Neuron (in vitro differentiated cells): ENCODE measurements at regions not wholly inside any gene's neighbourhood (a gene's known extent, or its start where the extent isn't known, plus 50 kb on each side); places are given as distances from the start of the nearest gene placed in this dataset.

Source experiments
- H2AFZ ChIP-seq: one replicate; pipeline ENCODE4 v1.6.1; 2013; ENCODE audit warnings: low read depth, mild to moderate bottlenecking, inconsistent platforms, low read length, moderate library complexity
- H3K27me3 ChIP-seq: one replicate; pipeline ENCODE4 v1.6.1; 2013; ENCODE audit warnings: low read length; ENCODE audit not compliant: insufficient read depth
- H3K36me3 ChIP-seq: one replicate; pipeline ENCODE4 v1.6.1; 2013; ENCODE audit warnings: low read length; ENCODE audit not compliant: insufficient read depth
- H3K4me1 ChIP-seq: one replicate; pipeline ENCODE4 v1.6.1; 2013; ENCODE audit warnings: low read length; ENCODE audit not compliant: insufficient read depth
- H3K4me3 ChIP-seq: 2 replicates; pipeline ENCODE4 v1.5.1; 2013; ENCODE audit warnings: mild to moderate bottlenecking, low read length, moderate library complexity
- H3K9me3 ChIP-seq: one replicate; pipeline ENCODE4 v1.6.1; 2013; ENCODE audit warnings: low read length

DNA sequence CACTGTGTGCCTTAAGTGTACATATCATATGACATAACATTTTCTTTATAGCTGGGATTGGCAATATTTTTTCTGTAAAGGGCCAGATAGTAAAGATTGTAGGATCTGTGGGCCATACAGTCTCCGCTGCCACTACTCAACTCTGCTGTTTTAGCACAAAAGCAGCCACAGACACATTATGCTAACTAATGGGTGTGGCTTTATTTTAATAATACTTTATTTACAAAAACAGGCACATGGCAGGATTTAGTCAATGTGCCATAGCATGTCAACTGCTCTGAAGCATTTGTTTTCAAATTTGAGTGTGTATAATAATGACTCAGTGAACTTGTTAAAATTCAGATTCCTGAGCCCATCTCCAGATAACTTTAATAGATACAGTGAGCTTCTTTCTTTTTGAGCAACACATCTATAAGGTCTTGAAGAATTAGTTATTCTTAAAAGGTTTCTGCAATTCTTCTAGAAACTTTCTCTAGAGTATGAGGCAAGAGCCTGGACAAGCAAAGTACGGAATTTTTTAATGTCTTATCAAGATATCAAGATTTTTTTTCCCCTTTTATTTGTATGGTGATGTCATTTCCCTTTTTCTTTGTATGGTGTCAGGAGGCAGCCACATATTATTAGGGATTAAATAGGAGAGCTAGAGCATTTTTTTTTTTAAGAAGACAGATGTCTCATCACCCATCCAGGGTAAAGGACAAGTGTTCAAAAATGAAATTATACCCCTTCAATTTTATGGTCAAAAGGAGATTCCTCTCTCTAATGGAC lies 518.3 kb downstream of the DHX35 start:
- Histone ChIP-seq H3K4me3 (no peak overlapping the region), H3K27me3 (no peaks in the 10 kb centered on the region), H3K9me3 (no peaks in the 10 kb centered on the region), H2AFZ (no peak overlapping the region), H3K36me3 (no peaks in the 10 kb centered on the region), H3K4me1 (no peaks in the 10 kb centered on the region)

DNA sequence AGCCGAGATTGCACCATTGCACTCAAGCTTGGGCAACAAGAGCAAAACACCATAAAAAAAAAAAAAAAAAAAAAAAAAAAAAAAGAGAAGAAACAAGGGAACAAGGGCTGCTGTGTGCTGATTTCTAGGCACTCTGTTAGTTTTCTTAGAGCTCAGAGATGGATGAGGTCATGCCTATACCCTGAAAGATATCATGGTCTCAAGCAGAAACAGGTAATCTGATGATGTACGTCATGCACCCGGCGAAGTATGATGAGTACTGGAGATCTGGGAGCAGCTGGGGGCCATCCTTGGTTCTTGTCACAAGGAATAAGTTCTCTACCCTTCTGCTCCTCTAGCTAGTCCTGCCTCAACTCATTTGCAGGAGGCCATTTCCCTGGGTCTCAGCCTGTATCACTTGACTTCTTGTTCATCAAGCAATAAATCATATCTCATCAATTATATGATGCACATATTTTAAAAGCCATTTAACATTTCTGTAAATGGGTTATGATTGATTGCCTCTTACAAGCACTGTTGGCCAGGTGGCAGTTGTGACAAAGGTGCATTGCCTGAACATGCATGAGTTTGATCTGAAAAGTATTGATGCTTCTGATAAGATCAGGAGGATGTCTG lies 517.2 kb downstream of the DHX35 start:
- Histone ChIP-seq H3K36me3 (no peaks in the 10 kb centered on the region), H3K4me3 (no peak overlapping the region), H3K4me1 (no peaks in the 10 kb centered on the region), H2AFZ (no peak overlapping the region), H3K9me3 (no peaks in the 10 kb centered on the region), H3K27me3 (no peaks in the 10 kb centered on the region)

DNA sequence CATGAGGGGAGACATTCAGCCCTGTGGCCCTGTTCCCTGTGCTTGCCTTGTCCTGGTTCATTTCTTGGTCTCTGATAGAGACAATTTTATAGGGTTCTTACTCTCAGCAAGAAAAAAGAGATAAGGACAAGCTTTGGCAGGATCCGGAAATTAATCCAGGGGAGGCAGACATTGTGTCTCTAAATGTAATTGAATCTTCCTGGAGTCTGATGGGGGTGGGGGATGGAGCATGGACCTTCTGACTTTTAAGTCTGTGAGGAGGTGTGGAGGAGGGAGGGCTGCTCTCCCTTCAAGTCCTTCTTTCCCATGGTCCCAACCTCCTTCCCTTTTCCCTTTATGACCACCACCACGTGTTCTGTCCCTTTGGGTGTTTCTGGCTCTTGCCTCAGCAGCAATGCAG lies 512.7 kb downstream of the DHX35 start:
- H3K36me3 ChIP-seq = no peaks in the 10 kb centered on the region
- no peak overlapping the region for H3K4me3 ChIP-seq
- H3K27me3 ChIP-seq = no peaks in the 10 kb centered on the region
- no peaks in the 10 kb centered on the region for H3K4me1 ChIP-seq
- no peak overlapping the region for H2AFZ ChIP-seq
- H3K9me3 ChIP-seq = no peaks in the 10 kb centered on the region

DNA sequence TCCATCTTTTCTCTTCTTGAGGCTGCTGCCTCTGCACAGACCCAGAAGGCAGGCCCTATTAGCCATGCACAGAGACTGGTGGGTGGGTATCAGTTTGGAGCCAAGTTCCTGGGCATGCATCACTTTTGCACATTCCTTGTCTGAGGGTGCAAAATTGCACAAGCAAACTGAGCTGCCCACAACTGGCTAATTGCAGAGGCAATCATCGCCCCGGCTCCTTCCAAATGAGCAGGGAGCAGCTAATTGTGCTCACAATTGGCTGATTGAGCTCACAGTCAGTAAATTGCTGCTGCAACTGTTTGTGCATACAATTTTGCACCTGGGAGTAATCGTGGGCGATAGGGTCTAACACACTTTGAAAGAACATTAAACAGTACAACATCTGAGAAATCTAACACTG lies 511.4 kb downstream of the DHX35 start:
- no peak overlapping the region for H3K4me3 ChIP-seq
- no peaks in the 10 kb centered on the region for H3K4me1 ChIP-seq
- no peak overlapping the region for H2AFZ ChIP-seq
- no peaks in the 10 kb centered on the region for H3K9me3 ChIP-seq
- no peaks in the 10 kb centered on the region for H3K36me3 ChIP-seq
- H3K27me3 ChIP-seq = no peaks in the 10 kb centered on the region

DNA sequence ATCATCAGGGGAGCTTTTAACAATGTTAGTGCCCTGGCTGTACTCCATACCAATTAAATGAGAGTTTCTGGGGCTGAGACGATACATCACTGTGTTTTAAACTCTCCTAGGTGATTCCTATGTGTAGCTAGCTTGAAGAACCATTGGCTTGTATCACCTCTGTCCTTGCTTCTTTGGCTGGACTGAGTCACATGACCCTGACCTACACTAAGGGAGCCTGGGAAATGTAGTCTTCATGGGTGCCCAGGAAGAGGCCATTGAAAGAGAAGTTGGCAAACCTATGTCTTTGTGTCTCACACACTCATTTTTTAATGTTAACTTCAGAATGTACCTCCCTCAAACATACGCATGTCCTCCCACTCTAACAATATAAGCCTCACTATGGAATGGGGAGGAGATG lies 506.6 kb downstream of the DHX35 start:
- no peaks in the 10 kb centered on the region for H3K27me3 ChIP-seq
- H3K4me3 ChIP-seq = no peak overlapping the region
- no peaks in the 10 kb centered on the region for H3K36me3 ChIP-seq
- no peaks in the 10 kb centered on the region for H3K4me1 ChIP-seq
- no peak overlapping the region for H2AFZ ChIP-seq
- H3K9me3 ChIP-seq = no peaks in the 10 kb centered on the region

DNA sequence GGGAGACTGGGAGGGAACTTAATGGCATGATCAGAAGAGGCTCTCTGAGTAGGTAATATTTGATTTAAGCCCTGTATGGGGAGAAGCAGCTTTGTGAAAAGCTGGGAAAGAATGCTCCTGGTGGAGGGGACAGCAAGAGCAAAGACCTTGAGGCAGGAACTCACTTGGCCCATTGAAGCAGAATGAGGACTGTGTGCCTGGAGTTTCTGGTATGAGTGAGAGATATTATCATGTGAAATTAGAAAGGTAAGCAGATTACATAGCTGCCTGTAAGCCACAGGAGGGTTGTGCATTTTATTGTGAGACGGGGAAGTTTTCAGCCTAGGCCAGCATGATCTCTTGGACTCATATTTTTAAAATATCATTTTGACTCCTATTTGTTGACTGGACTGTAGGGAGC lies 502.1 kb downstream of the DHX35 start:
- H3K4me1 ChIP-seq = no peaks in the 10 kb centered on the region
- no peak overlapping the region for H2AFZ ChIP-seq
- no peaks in the 10 kb centered on the region for H3K9me3 ChIP-seq
- no peaks in the 10 kb centered on the region for H3K36me3 ChIP-seq
- H3K4me3 ChIP-seq = no peak overlapping the region
- no peaks in the 10 kb centered on the region for H3K27me3 ChIP-seq

DNA sequence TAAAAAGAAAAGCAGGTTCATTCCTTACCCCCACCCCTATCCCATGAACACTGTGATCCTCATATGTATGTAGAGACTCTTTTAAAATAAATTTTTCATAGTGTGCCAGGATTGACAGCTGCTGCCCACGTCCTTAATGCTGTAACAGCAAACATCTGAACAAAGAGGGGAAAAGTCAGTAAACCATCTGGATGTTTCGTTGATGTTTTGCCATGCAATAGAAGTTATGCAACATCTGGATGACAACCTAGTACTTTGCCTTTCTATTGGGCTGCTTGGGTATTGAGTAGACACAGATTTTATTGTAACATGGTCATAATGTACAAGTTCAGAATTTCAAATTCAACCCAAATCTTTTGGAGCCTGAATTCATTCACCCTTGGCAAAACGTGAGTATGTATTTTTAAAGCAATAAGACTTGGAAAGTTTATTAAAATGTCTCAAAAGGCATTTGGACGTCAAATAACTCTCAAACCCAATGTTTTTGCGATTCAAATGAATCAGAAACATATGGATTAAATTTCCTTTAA lies 500.3 kb downstream of the DHX35 start:
- Histone ChIP-seq H3K4me3 (no peak overlapping the region), H2AFZ (no peak overlapping the region), H3K9me3 (no peaks in the 10 kb centered on the region), H3K36me3 (no peaks in the 10 kb centered on the region), H3K27me3 (no peaks in the 10 kb centered on the region), H3K4me1 (no peaks in the 10 kb centered on the region)

DNA sequence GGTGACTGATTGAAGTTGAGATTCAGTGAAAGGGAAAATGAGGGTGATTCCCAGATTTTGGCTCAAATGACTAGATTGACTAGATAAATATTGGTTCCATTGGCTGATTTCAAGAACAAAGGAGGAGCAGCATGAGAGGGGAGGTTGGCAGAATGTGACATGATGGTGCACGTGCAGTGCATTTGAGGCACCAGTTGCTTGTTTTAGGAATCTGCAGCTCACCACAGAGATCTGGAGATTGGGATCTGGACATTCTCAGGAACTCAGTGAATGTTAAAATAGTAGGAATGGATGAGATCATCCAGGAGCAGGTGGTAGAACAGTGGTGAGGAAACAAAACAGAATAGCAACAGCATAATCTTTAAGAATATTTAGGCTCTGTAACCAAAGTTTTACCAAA lies 496.3 kb downstream of the DHX35 start:
- Histone ChIP-seq H3K27me3 (no peaks in the 10 kb centered on the region), H3K4me3 (no peak overlapping the region), H3K9me3 (no peaks in the 10 kb centered on the region), H3K4me1 (peaks cover 5% of the 10 kb centered on the region), H2AFZ (no peak overlapping the region), H3K36me3 (no peaks in the 10 kb centered on the region)

DNA sequence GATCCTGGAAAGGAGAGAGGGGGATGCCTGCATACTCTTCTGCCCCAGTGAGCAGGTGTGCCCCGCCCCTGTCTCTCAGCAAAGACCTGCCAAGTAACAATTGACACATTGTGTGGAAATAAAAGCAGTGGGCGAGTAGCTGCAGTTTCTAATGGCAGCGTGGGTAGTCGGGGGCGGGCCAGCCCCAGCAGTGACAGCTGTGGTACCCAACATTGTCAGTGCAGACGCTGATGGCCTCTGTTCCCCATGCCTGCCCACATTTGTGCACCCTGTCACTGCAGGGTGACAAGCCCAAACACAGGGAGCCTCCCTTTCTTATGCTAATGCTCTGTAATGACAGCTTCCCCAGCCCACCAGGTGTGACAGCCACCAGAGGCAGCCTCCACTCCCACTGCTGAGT lies 491.7 kb downstream of the DHX35 start:
- H3K4me1 ChIP-seq = peaks cover 5% of the 10 kb centered on the region
- H3K9me3 ChIP-seq = no peaks in the 10 kb centered on the region
- no peak overlapping the region for H3K4me3 ChIP-seq
- H2AFZ ChIP-seq = no peak overlapping the region
- no peaks in the 10 kb centered on the region for H3K27me3 ChIP-seq
- H3K36me3 ChIP-seq = no peaks in the 10 kb centered on the region

DNA sequence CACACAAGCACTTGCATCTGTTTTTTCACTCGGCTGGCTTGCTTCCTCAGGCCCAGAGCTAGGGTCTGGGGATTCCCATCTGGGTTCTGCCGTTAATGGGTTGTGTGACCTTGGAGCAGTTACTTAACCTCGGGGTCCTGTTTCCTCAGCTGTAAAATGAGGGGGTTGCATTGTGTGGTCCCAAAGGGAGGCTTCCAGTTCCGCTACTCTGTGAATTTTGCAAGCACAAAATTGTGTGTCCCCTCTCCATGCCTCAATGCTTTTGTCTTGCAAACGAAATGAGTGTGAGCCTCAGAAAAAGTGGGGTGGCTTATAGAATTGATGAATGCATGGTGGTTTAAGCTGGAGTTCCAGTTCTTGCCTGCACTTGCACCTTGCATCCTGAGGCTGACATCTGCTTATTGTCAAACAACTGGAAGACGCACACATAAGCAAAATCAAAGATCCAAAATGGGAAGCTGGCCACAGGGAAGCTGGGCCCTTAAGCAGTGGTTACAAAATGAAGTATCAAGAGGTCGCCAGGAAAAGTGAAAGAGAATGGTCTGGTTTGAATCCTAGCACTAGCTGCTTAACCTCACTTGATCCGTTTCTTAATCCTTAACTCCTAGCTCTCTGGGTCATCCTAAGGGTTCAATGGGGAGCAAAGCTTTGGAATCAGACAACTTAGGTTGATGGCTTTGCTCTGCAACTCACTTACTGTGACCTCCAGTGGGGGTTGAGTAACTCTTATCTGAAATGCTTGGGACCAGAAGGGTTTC lies 490.6 kb downstream of the DHX35 start:
- Histone ChIP-seq H3K27me3 (peaks cover 2% of the 10 kb centered on the region), H3K4me1 (peaks cover 5% of the 10 kb centered on the region), H2AFZ (no peak overlapping the region), H3K4me3 (no peak overlapping the region), H3K36me3 (no peaks in the 10 kb centered on the region), H3K9me3 (no peaks in the 10 kb centered on the region)

DNA sequence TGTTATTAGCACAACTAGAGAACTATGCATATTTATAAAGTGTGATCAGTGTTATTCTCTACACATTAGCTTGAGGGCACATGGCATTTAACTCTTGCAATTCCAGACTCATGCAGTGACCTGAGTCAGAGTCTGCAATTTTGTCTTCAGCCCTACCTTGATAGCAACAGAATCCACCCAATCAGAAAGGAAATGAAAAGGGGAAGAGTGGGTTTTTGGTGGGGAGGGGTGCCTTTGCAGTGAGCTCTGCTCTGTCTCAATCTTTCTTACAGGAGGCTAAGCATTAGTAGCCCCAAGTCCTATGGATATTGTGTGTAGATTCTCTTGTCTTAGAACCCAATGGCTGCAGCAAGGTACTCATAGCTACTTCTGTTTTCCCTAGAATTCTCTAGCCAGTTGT lies 489.2 kb downstream of the DHX35 start:
- Histone ChIP-seq H2AFZ (no peak overlapping the region), H3K36me3 (no peaks in the 10 kb centered on the region), H3K4me3 (no peak overlapping the region), H3K9me3 (no peaks in the 10 kb centered on the region), H3K4me1 (peaks cover 5% of the 10 kb centered on the region), H3K27me3 (peaks cover 2% of the 10 kb centered on the region)

DNA sequence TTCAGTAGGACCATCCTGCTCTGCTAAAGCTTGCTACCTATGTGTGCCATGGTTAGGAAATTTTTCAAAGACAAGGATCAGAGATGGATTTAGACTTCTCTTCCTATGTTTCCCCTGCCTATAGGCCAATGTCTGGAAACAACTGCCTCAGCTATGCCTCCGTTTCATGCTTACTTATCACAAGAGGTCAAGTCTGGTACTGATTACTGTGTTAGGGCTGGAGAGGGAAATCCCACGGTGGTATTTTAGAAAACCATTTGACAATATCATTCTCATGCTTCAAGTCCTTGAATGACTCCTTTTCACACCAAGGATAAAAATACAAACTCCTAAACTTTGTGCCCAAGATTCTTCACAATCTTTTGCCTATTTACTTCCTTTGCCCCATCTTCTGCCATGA lies 484.3 kb downstream of the DHX35 start:
- Histone ChIP-seq H3K9me3 (no peaks in the 10 kb centered on the region), H3K4me1 (no peaks in the 10 kb centered on the region), H3K36me3 (no peaks in the 10 kb centered on the region), H2AFZ (no peak overlapping the region), H3K27me3 (peaks cover 2% of the 10 kb centered on the region), H3K4me3 (no peak overlapping the region)

DNA sequence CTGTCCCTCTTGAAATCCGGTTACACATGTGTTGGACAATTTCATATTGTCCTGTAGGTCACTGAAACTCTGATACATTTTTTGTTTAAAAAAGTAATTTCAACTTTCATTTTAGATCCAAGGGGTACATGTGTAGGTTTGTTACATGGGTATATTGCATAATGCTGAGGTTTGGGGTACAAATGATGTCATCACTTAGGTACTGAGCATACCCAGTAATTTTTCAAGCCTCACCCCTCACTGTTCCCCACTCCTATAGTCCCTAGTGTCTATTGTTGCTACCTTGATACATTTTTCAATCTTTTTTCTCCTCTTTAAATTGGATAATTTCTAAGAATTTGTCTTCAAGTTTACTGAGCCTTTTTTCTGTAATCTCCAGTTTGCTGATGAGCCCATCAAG lies 483.0 kb downstream of the DHX35 start:
- no peak overlapping the region for H2AFZ ChIP-seq
- H3K4me1 ChIP-seq = no peaks in the 10 kb centered on the region
- no peaks in the 10 kb centered on the region for H3K36me3 ChIP-seq
- H3K4me3 ChIP-seq = no peak overlapping the region
- H3K27me3 ChIP-seq = peaks cover 2% of the 10 kb centered on the region
- no peaks in the 10 kb centered on the region for H3K9me3 ChIP-seq
